GM23248 (cell line): ENCODE measurements at regions not wholly inside any gene's neighbourhood (a gene's known extent, or its start where the extent isn't known, plus 50 kb on each side); places are given as distances from the start of the nearest gene placed in this dataset.

ENCODE experiments used
- EZH2 ChIP-seq: fragments of 200-600 bp; sonication (generic); IDR thresholded peaks from 2 replicates; pipeline ENCODE4 v1.6.1; 2018; ENCODE audit warnings: antibody characterized with exemption, mild to moderate bottlenecking; ENCODE audit not compliant: insufficient read depth, poor library complexity, severe bottlenecking
- EZH2phosphoT487 ChIP-seq: fragments of 200-600 bp; sonication (generic); IDR thresholded peaks from 2 replicates; pipeline ENCODE4 v1.6.1; 2018; ENCODE audit warnings: antibody characterized with exemption, moderate library complexity, mild to moderate bottlenecking, low read depth; ENCODE audit not compliant: insufficient read depth

GRCh38 chr2:195456771-195457170 lies 200.3 kb upstream of the SLC39A10 start:
- TF ChIP-seq EZH2 (no peak), EZH2phosphoT487 (no peak)
